K562 (cell line): ENCODE measurements at regions not wholly inside any gene's neighbourhood (a gene's known extent, or its start where the extent isn't known, plus 50 kb on each side); places are given as distances from the start of the nearest gene placed in this dataset.

Source experiments
- ATAC-seq: fragments of 200-7000 bp; cut with Tn5 transposase; 3 replicates; pipeline ENCODE4 v1.9.1; 2020; ENCODE audit warnings: moderate library complexity
- BruUV-seq: library from RNA; stranded (reverse); fragments of 400-500 nt; replicated peaks from 2 replicates; lab custom pipeline; 2021; lab: Mats Ljungman, UMichigan
- CTCF ChIA-PET: fragments of 300-600 bp; formaldehyde crosslinking; extraction: SDS; loops from one replicate; lab custom pipeline; 2021; ENCODE audit warnings: low intra/inter-chr PET ratio; lab: Yijun Ruan, JAX
- POLR2A ChIA-PET: fragments of 300-600, 350-650 bp; sonication (Branson Sonifier 250); formaldehyde crosslinking; extraction: SDS; loops from one replicate; lab custom pipeline; 2021; ENCODE audit warnings: antibody characterized with exemption, inconsistent platforms; lab: Yijun Ruan, JAX
- DNase-seq, 4 experiments: peaks; one replicate each; pipeline versions ENCODE4 v3.0.0 to v3.0.0-alpha.2; 2011 to 2018; ENCODE audit warnings: low spot score in 3 of 4, mixed read lengths in 3 of 4; ENCODE audit errors: extremely low read depth in 1 of 4
- FAIRE-seq: peaks from 2 replicates; lab custom pipeline; 2011; peaks lifted over from hg19 to GRCh38; lab: Jason Lieb, UNC
- H2AFZ ChIP-seq: 2 replicates; pipeline ENCODE4 v1.6.0; 2011; ENCODE audit warnings: low read depth, low read length, control low read depth, inconsistent platforms
- H3K27ac ChIP-seq: fragments of 200-600 bp; 3 replicates; pipeline ENCODE4 v1.8.0; 2011; ENCODE audit warnings: low read depth, mild to moderate bottlenecking, control low read depth, inconsistent platforms, low read length, moderate library complexity, mixed read lengths; ENCODE audit errors: extremely low read depth
- H3K27me3 ChIP-seq, 2 experiments: fragments of 300-600 bp in 1 of 2; 2 replicates in 1 of 2; 3 replicates in 1 of 2; pipeline versions ENCODE4 v1.6.0 to v1.8.0; 2011; ENCODE audit warnings: inconsistent platforms in 2 of 2, low read length in 2 of 2, mild to moderate bottlenecking in 1 of 2, mixed read lengths in 1 of 2, moderate library complexity in 1 of 2; ENCODE audit not compliant: control insufficient read depth in 2 of 2, insufficient read depth in 2 of 2
- H3K36me3 ChIP-seq: fragments of 300-600 bp; 3 replicates; pipeline ENCODE4 v1.8.0; 2011; ENCODE audit warnings: mild to moderate bottlenecking, low read length, inconsistent platforms; ENCODE audit not compliant: control insufficient read depth, insufficient read depth
- H3K4me1 ChIP-seq, 2 experiments: fragments of 200-600 bp in 1 of 2; replicated peaks in 1 of 2; 2 replicates in 1 of 2; 3 replicates in 1 of 2; pipeline versions ENCODE4 v1.5.1 to v1.8.0; 2011; ENCODE audit warnings: inconsistent platforms in 2 of 2, low read length in 2 of 2, mild to moderate bottlenecking in 1 of 2, mixed read lengths in 1 of 2, moderate library complexity in 1 of 2; ENCODE audit not compliant: control insufficient read depth in 2 of 2, insufficient read depth in 2 of 2
- H3K4me2 ChIP-seq: 2 replicates; pipeline ENCODE4 v1.6.1; 2011; ENCODE audit warnings: low read length, control low read depth, inconsistent platforms, mixed read lengths; ENCODE audit not compliant: insufficient read depth
- H3K4me3 ChIP-seq: fragments of 200-600 bp; sonication (generic), shearing (Covaris generic); 2 replicates; pipeline ENCODE4 v1.5.1; 2016; ENCODE audit warnings: control low read depth, inconsistent platforms
- H3K79me2 ChIP-seq: fragments of 200-600 bp; 3 replicates; pipeline ENCODE4 v1.8.0; 2011; ENCODE audit warnings: low read length, inconsistent platforms; ENCODE audit not compliant: control insufficient read depth, insufficient read depth
- H3K9ac ChIP-seq, 2 experiments: 2 replicates each; pipeline versions ENCODE4 v1.6.0 to v1.6.1; 2011; ENCODE audit warnings: low read depth in 2 of 2, low read length in 2 of 2, control low read depth in 1 of 2, inconsistent platforms in 1 of 2, mild to moderate bottlenecking in 1 of 2, mixed read lengths in 1 of 2; ENCODE audit not compliant: insufficient read depth in 1 of 2
- H3K9me1 ChIP-seq: one replicate; pipeline ENCODE4 v1.6.0; 2011; ENCODE audit warnings: inconsistent platforms, mild to moderate bottlenecking, low read length, moderate library complexity; ENCODE audit not compliant: control insufficient read depth, insufficient read depth
- H3K9me3 ChIP-seq: replicated peaks from 2 replicates; pipeline ENCODE4 v1.5.1; 2011; ENCODE audit warnings: low read depth, low read length, inconsistent platforms; ENCODE audit not compliant: control insufficient read depth, insufficient read depth
- H4K20me1 ChIP-seq: replicated peaks from 2 replicates; pipeline ENCODE4 v1.6.1; 2011; ENCODE audit warnings: low read length, inconsistent platforms, mixed read lengths; ENCODE audit not compliant: control insufficient read depth, insufficient read depth
- CEBPG ChIP-seq, 3 experiments: fragments of 200-800 bp in 1 of 3; sonication (Bioruptor generic) in 1 of 3; sonication (generic) in 1 of 3; formaldehyde crosslinking in 1 of 3; IDR thresholded peaks in 2 of 3; conservative IDR thresholded peaks in 1 of 3; 2 replicates each; pipeline versions ENCODE4 v1.6.1 to v1.8.0; 2016 to 2022; ENCODE audit warnings: missing compliant biosample characterization in 2 of 3, missing genetic modification characterization in 2 of 3, mild to moderate bottlenecking in 1 of 3, missing genetic modification reagents in 1 of 3
- CREB5 ChIP-seq: fragments of 250-450 bp; sonication (Bioruptor Pico); IDR thresholded peaks from 2 replicates; pipeline ENCODE4 v1.5.0; 2020; ENCODE audit warnings: mild to moderate bottlenecking
- DIDO1 ChIP-seq: fragments of 450-650 bp; IDR thresholded peaks from 2 replicates; pipeline ENCODE4 v1.6.1; 2016; ENCODE audit warnings: low read depth, missing biosample characterization, missing genetic modification characterization
- SNIP1 ChIP-seq: fragments of 450-650 bp; IDR thresholded peaks from 2 replicates; pipeline ENCODE4 v1.7.1; 2017; ENCODE audit warnings: low read depth, mild to moderate bottlenecking
- WGBS: fragments of 100-300 bp; shearing (Covaris generic); methylation state at CpG from one replicate; pipeline ENCODE4 v1.1.6; 2016; ENCODE audit warnings: low coverage, mixed read lengths; ENCODE audit not compliant: insufficient coverage; ENCODE audit errors: missing lambda C conversion rate; 5-methylcytosine and 5-hydroxymethylcytosine counted together
- in situ Hi-C: fragments of 300-500 bp; cut with MboI; formaldehyde crosslinking; loops from 4 replicates; pipeline ENCODE4 v1.15.0; 2018; ENCODE audit warnings: inconsistent platforms, mixed read lengths
- intact Hi-C: fragments of 100-400 bp; cut with micrococcal nuclease; formaldehyde crosslinking; loops from 2 replicates; pipeline ENCODE4 v1.14.2; 2022
- TF ChIP-seq, protein P1 (sequence below): sonication (generic); formaldehyde crosslinking; IDR thresholded peaks from 2 replicates; pipeline ENCODE4 v1.8.0; 2023; ENCODE audit warnings: missing genetic modification reagents, mild to moderate bottlenecking, borderline replicate concordance
- TF ChIP-seq, protein P2 (sequence below), 2 experiments: fragments of 450-650 bp; formaldehyde crosslinking in 1 of 2; IDR thresholded peaks; 2 replicates each; pipeline versions ENCODE4 v1.4.0 to v1.6.1; 2014 to 2020; ENCODE audit warnings: mild to moderate bottlenecking in 2 of 2, borderline replicate concordance in 1 of 2, low read depth in 1 of 2

- no peak overlapping the region for H3K27ac ChIP-seq
- POLR2A ChIA-PET = no interaction called here
- ATAC-seq = no peak
- no peak for FAIRE-seq
- H3K4me2 ChIP-seq = no peak overlapping the region
- no peaks in the 10 kb centered on the region for H3K27me3 ChIP-seq
- no peaks in the 10 kb centered on the region for H3K9me1 ChIP-seq
- H3K4me1 ChIP-seq = no peaks in the 10 kb centered on the region; a peak in 2 of 5 replicates
- H3K9ac ChIP-seq = no peak overlapping the region
- BruUV-seq = no TSS peak
- CTCF ChIA-PET = no interaction called here
- WGBS = 16% methylated on average over 3 of the region's 3 CpGs
- intact Hi-C loops = no loop called here
- no peaks in the 10 kb centered on the region for H4K20me1 ChIP-seq
- no peak overlapping the region for H3K4me3 ChIP-seq
- no peak for DNase-seq
- H3K79me2 ChIP-seq = no peaks in the 10 kb centered on the region
- no peaks in the 10 kb centered on the region for H3K9me3 ChIP-seq
- no peak overlapping the region for H2AFZ ChIP-seq
- in situ Hi-C loops = no loop called here
- H3K36me3 ChIP-seq = no peaks in the 10 kb centered on the region
- no peak for TF ChIP-seq DIDO1 (tag)
- TF ChIP-seq SNIP1 = no peak
- TF ChIP-seq, protein P1, sequence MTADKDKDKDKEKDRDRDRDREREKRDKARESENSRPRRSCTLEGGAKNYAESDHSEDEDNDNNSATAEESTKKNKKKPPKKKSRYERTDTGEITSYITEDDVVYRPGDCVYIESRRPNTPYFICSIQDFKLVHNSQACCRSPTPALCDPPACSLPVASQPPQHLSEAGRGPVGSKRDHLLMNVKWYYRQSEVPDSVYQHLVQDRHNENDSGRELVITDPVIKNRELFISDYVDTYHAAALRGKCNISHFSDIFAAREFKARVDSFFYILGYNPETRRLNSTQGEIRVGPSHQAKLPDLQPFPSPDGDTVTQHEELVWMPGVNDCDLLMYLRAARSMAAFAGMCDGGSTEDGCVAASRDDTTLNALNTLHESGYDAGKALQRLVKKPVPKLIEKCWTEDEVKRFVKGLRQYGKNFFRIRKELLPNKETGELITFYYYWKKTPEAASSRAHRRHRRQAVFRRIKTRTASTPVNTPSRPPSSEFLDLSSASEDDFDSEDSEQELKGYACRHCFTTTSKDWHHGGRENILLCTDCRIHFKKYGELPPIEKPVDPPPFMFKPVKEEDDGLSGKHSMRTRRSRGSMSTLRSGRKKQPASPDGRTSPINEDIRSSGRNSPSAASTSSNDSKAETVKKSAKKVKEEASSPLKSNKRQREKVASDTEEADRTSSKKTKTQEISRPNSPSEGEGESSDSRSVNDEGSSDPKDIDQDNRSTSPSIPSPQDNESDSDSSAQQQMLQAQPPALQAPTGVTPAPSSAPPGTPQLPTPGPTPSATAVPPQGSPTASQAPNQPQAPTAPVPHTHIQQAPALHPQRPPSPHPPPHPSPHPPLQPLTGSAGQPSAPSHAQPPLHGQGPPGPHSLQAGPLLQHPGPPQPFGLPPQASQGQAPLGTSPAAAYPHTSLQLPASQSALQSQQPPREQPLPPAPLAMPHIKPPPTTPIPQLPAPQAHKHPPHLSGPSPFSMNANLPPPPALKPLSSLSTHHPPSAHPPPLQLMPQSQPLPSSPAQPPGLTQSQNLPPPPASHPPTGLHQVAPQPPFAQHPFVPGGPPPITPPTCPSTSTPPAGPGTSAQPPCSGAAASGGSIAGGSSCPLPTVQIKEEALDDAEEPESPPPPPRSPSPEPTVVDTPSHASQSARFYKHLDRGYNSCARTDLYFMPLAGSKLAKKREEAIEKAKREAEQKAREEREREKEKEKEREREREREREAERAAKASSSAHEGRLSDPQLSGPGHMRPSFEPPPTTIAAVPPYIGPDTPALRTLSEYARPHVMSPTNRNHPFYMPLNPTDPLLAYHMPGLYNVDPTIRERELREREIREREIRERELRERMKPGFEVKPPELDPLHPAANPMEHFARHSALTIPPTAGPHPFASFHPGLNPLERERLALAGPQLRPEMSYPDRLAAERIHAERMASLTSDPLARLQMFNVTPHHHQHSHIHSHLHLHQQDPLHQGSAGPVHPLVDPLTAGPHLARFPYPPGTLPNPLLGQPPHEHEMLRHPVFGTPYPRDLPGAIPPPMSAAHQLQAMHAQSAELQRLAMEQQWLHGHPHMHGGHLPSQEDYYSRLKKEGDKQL (CRISPR knock-in tag) = no peak
- TF ChIP-seq CEBPG (CRISPR knock-in tag; IDR thresholded peaks at IDR 0.05) = no peak
- no peak for TF ChIP-seq CEBPG (tag; conservative IDR thresholded peaks at IDR 0.05 in 1 of 2, IDR thresholded peaks at IDR 0.05 in 1 of 2)
- TF ChIP-seq, protein P2, sequence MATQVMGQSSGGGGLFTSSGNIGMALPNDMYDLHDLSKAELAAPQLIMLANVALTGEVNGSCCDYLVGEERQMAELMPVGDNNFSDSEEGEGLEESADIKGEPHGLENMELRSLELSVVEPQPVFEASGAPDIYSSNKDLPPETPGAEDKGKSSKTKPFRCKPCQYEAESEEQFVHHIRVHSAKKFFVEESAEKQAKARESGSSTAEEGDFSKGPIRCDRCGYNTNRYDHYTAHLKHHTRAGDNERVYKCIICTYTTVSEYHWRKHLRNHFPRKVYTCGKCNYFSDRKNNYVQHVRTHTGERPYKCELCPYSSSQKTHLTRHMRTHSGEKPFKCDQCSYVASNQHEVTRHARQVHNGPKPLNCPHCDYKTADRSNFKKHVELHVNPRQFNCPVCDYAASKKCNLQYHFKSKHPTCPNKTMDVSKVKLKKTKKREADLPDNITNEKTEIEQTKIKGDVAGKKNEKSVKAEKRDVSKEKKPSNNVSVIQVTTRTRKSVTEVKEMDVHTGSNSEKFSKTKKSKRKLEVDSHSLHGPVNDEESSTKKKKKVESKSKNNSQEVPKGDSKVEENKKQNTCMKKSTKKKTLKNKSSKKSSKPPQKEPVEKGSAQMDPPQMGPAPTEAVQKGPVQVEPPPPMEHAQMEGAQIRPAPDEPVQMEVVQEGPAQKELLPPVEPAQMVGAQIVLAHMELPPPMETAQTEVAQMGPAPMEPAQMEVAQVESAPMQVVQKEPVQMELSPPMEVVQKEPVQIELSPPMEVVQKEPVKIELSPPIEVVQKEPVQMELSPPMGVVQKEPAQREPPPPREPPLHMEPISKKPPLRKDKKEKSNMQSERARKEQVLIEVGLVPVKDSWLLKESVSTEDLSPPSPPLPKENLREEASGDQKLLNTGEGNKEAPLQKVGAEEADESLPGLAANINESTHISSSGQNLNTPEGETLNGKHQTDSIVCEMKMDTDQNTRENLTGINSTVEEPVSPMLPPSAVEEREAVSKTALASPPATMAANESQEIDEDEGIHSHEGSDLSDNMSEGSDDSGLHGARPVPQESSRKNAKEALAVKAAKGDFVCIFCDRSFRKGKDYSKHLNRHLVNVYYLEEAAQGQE (IDR thresholded peaks at IDR 0.05; ENCODE audit: borderline replicate concordance) = no peak
- TF ChIP-seq, protein P2 (CRISPR knock-in tag; IDR thresholded peaks at IDR 0.05; ENCODE audit: low read depth) = no peak
- no peak for TF ChIP-seq CREB5 (CRISPR knock-in tag)
Measured at GRCh38 chr5:57937025-57937424, 454.4 kb upstream of the ACTBL2 start.
